Small intestine (tissue), 7 donors: ENCODE measurements at regions not wholly inside any gene's neighbourhood (a gene's known extent, or its start where the extent isn't known, plus 50 kb on each side); places are given as distances from the start of the nearest gene placed in this dataset.
A peak's percentile ranks its signal among the peaks of the same experiment; 100 is the strongest.
"Not testable (repeated sequence)": the region's sequence is repeated elsewhere in the genome, so short reads cannot be mapped to it uniquely, and the experiment has no call there.

Experiments
- DNase-seq, 2 donors: peaks; one replicate each; pipeline versions ENCODE4 v3.0.0 to v3.0.0-alpha.2; 2013
- FAIRE-seq: peaks from 2 replicates; lab custom pipeline; 2012; peaks lifted over from hg19 to GRCh38; lab: Jason Lieb, UNC
- H3K27ac ChIP-seq, 3 donors: one replicate each; pipeline ENCODE4 v1.5.1; 2013; ENCODE audit warnings: low read length in 2 of 3, mild to moderate bottlenecking in 2 of 3, control low read depth in 1 of 3, inconsistent platforms in 1 of 3, low read depth in 1 of 3, moderate library complexity in 1 of 3
- H3K27me3 ChIP-seq, 3 donors: one replicate each; pipeline ENCODE4 v1.6.1; 2013; ENCODE audit warnings: low read length in 3 of 3, inconsistent platforms in 1 of 3; ENCODE audit not compliant: control insufficient read depth in 3 of 3, insufficient read depth in 3 of 3
- H3K36me3 ChIP-seq, 3 donors: one replicate each; pipeline ENCODE4 v1.6.1; 2013; ENCODE audit warnings: low read length in 3 of 3, inconsistent platforms in 1 of 3, low read depth in 1 of 3, mild to moderate bottlenecking in 1 of 3, moderate library complexity in 1 of 3; ENCODE audit not compliant: control insufficient read depth in 3 of 3, insufficient read depth in 2 of 3
- H3K4me1 ChIP-seq, 3 donors: one replicate each; pipeline ENCODE4 v1.6.1; 2013; ENCODE audit warnings: low read length in 2 of 3, inconsistent platforms in 1 of 3, low read depth in 1 of 3, mild to moderate bottlenecking in 1 of 3, moderate library complexity in 1 of 3; ENCODE audit not compliant: control insufficient read depth in 3 of 3, insufficient read depth in 2 of 3
- H3K4me3 ChIP-seq, 3 donors: one replicate each; pipeline ENCODE4 v1.5.1; 2013; ENCODE audit warnings: low read length in 3 of 3, control low read depth in 1 of 3, inconsistent platforms in 1 of 3, low read depth in 1 of 3, mild to moderate bottlenecking in 1 of 3, moderate library complexity in 1 of 3
- H3K9me3 ChIP-seq, 2 donors: one replicate each; pipeline ENCODE4 v1.6.1; 2013; ENCODE audit warnings: low read depth in 1 of 2, low read length in 1 of 2; ENCODE audit not compliant: control insufficient read depth in 2 of 2, insufficient read depth in 1 of 2
- WGBS, 3 donors: extraction: QIAGEN DNeasy Blood & Tissue Kit; methylation state at CpG; one replicate each; pipeline ENCODE4 v1.1.7; 2013; 5-methylcytosine and 5-hydroxymethylcytosine counted together
- donor health status: healthy with polysubstance abuse.
- donor health status: control.
- donor health status: control.
- donor health status: Bipolar disorder and iron deficiency.
- donor health status: healthy.

DNA sequence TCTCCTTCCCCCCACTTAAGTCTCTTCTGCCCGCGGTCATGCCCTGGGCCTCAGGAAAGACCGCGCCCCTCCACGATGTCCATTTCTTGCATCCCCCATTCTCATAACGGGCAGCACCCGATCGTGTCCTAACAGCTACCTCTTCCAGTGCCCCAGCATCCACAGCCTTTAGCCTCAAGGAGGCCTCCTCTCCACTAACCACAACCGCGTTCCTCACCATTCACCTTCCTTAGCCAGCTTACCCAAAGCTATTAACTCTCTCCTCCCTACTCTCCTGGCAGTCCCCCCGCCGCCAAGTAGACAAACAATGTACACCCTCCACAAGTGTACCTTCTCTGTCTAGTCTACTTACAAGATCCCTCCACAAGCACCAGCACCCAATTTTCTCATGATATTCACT lies 58.6 kb upstream of the PAGE5 start:
- WGBS, 3 donors, result 10 to 42% (median 15%) methylated on average over 8 to 12 of the region's 12 CpGs

GRCh38 chrX:55163171-55163570 lies 57.0 kb upstream of the PAGE5 start:
- Histone ChIP-seq H3K27ac (no peak overlapping the region), H3K4me3 (no peak overlapping the region), H3K4me1 (no peaks in the 10 kb centered on the region), H3K27me3 (peaks cover 0 to 1% (median 0%) of the 10 kb centered on the region in 3 donors), H3K9me3 (no peaks in the 10 kb centered on the region), H3K36me3 (no peaks in the 10 kb centered on the region)
- DNase-seq, result no peak
- no peak for FAIRE-seq
- WGBS, 3 donors, result 82 to 93% (median 90%) methylated on average over 3 of the region's 3 CpGs

More for the DNA sequence above, 58.6 kb upstream of the PAGE5 start:
- no peak for DNase-seq
- no peaks in the 10 kb centered on the region for H3K9me3 ChIP-seq
- H3K27ac ChIP-seq, result peak overlapping the region; percentile 12 to 96 (median 93)
- peaks cover 0 to 1% (median 0%) of the 10 kb centered on the region in 3 donors for H3K27me3 ChIP-seq
- no peak for FAIRE-seq
- no peaks in the 10 kb centered on the region for H3K4me1 ChIP-seq
- peak overlapping the region; percentile 24 to 72 (median 43) for H3K4me3 ChIP-seq
- H3K36me3 ChIP-seq, result no peaks in the 10 kb centered on the region

GRCh38 chrX:55165026-55165425 lies 55.1 kb upstream of the PAGE5 start:
- H3K9me3 ChIP-seq, H3K4me1 ChIP-seq, H3K27me3 ChIP-seq, DNase-seq, H3K27ac ChIP-seq, H3K36me3 ChIP-seq, FAIRE-seq, H3K4me3 ChIP-seq: not testable (repeated sequence)
- 73 to 75% (median 75%) methylated on average over 4 of the region's 4 CpGs for WGBS, 3 donors

DNA sequence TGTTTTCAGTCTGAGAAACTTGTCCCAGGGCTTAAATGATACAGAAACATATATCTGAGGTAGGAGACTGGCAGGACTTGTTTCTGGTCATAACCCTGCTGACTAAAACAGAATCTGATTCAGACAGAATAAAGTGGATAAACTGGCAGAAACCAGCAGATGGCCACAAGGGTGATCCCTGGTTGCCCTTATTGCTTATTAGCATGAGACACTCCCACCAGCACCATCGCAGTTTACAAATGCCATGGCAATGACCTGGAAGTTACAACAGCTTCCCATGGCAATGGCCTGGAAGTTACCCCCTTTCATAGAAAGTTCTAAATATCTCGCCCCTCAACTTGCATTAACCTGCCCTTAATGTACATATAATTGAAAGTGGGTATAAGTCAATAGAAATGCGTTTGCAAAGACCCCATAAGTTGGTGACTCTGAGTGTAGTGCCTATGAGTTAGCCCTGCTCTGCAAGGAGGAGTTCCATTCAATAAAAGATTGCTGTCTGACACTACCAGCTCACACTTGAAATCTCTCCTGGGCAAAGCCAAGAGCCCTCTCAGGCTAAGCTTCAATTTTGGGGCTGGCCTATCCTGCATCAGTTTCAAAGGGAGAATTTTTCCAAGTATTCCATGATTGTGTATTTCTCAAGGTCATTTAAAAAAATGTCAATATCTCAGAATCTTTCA lies 52.9 kb upstream of the PAGE5 start:
- Histone ChIP-seq H3K36me3 (no peaks in the 10 kb centered on the region), H3K27ac (no peak overlapping the region), H3K4me3 (no peak overlapping the region), H3K9me3 (no peaks in the 10 kb centered on the region), H3K4me1 (no peaks in the 10 kb centered on the region), H3K27me3 (peaks cover 0 to 2% (median 1%) of the 10 kb centered on the region in 3 donors)
- DNase-seq (no peak), FAIRE-seq (no peak)
- 55 to 85% (median 83%) methylated on average over 3 of the region's 3 CpGs for WGBS, 3 donors

DNA sequence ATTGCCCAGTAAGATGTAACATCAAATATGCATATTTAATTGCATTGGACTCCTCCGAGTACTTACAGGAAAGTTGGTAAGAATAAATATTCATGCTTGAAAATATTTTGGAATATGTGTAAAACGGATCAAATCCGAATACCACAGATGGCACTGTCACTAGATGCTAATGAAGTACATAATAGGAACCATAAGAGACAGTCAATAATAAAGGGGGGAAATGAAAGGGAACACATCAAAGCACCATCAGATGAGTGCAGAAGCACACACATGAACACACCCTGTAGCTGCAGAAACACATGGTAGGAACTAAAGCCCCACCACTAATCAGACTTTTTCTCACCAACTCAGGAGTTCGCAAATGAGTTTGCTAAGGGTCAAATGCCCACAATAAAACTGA lies 52.2 kb upstream of the PAGE5 start:
- Histone ChIP-seq H3K4me1 (no peaks in the 10 kb centered on the region), H3K36me3 (no peaks in the 10 kb centered on the region), H3K27me3 (peaks cover 0 to 2% (median 1%) of the 10 kb centered on the region in 3 donors), H3K4me3 (no peak overlapping the region), H3K27ac (no peak overlapping the region), H3K9me3 (no peaks in the 10 kb centered on the region)
- 77 to 92% (median 84%) methylated on average over 4 of the region's 4 CpGs for WGBS, 3 donors
- no peak for FAIRE-seq
- DNase-seq, result no peak

GRCh38 chrX:55169782-55170181 lies 50.4 kb upstream of the PAGE5 start:
- no peaks in the 10 kb centered on the region for H3K9me3 ChIP-seq
- no peak overlapping the region for H3K27ac ChIP-seq
- DNase-seq (no peak), FAIRE-seq (no peak)
- H3K4me3 ChIP-seq, result no peak overlapping the region
- peaks cover 0 to 2% (median 0%) of the 10 kb centered on the region in 3 donors for H3K27me3 ChIP-seq
- H3K4me1 ChIP-seq, result no peaks in the 10 kb centered on the region
- H3K36me3 ChIP-seq, result no peaks in the 10 kb centered on the region
